Dendritic cell treated with granulocyte-macrophage colony-stimulating factor and Interleukin-4, amounts not matched to agents 40 ng/mL and 50 ng/mL, for 4 days (primary cell): ENCODE measurements at regions not wholly inside any gene's neighbourhood (a gene's known extent, or its start where the extent isn't known, plus 50 kb on each side); places are given as distances from the start of the nearest gene placed in this dataset.
"Not testable (repeated sequence)": the region's sequence is repeated elsewhere in the genome, so short reads cannot be mapped to it uniquely, and the experiment has no call there.

ENCODE experiments used
- H3K27ac Mint-ChIP-seq: one replicate; pipeline ENCODE4 v1.8.0; 2022; ENCODE audit warnings: mild to moderate bottlenecking, mixed read lengths
- H3K27me3 Mint-ChIP-seq: one replicate; pipeline ENCODE4 v1.8.0; 2022; ENCODE audit warnings: mild to moderate bottlenecking, mixed read lengths
- H3K36me3 Mint-ChIP-seq: one replicate; pipeline ENCODE4 v1.8.0; 2022; ENCODE audit warnings: low read depth, mixed read lengths
- H3K4me1 Mint-ChIP-seq: one replicate; pipeline ENCODE4 v1.8.0; 2022; ENCODE audit warnings: low read depth, mixed read lengths
- H3K4me3 Mint-ChIP-seq: one replicate; pipeline ENCODE4 v1.8.0; 2022; ENCODE audit warnings: mild to moderate bottlenecking, moderate library complexity, mixed read lengths
- H3K9me3 Mint-ChIP-seq: one replicate; pipeline ENCODE4 v1.8.0; 2022; ENCODE audit warnings: mixed read lengths
- intact Hi-C: fragments of 100-400 bp; cut with micrococcal nuclease; formaldehyde crosslinking; loops from one replicate; pipeline ENCODE4 v1.15.0; 2022

DNA sequence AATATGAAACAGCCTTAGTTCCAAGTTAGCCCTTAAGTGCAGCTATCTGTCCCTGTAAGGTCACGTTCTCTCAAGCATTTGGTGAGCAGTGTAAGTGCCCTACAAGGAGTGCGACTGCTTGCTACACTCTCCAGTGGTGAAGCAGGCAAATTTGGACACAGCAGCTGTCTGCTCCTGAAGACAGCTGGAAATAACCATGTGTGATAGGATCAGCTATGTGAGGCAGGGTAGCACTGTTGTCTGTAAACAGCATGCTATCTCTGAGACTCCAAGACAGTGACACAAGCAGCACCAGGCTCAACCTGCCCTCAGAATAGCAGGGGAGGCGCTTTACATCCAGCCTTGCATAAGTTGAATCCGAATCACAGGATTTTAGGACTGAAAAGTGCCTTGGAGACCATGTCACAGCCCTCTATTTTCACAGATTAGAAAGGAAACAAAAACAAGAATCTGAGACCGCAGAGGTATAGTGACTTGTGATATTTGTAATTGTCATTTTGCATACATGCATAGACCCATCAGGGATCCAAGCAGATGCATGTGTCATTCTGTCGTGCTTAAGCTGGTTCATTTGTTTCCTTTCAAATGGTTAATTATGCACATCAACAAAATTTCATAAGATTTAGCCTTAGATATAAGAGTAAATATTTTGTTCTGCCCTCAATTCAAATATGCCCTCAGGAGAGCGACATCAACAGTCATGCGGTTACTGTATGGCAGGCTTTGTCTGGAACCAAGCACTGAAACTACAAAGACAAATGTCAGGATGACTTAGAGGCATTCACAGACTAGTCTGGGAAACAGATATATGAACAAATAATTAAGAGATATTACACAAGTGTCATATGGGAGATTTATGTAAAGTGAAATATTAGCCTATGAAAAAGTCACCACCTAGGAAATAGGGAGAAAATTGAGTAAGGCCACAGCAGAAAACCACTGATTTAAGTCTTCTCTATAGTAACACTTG, 134.9 kb upstream of the NRIP1 start:
- Mint-ChIP-seq H3K9me3 (no peaks in the 10 kb centered on the region), H3K36me3 (no peaks in the 10 kb centered on the region), H3K4me3 (no peak overlapping the region), H3K4me1 (peaks cover 10% of the 10 kb centered on the region), H3K27me3 (peaks cover 14% of the 10 kb centered on the region), H3K27ac (no peak overlapping the region)
- intact Hi-C loops: no loop called here

- Mint-ChIP-seq H3K36me3 (no peaks in the 10 kb centered on the region), H3K27ac (no peak overlapping the region), H3K9me3 (no peaks in the 10 kb centered on the region), H3K27me3 (peaks cover 41% of the 10 kb centered on the region), H3K4me1 (peaks cover 46% of the 10 kb centered on the region), H3K4me3 (no peak overlapping the region)
- intact Hi-C loops: no loop called here
Measured at GRCh38 chr21:15203740-15204139, 138.9 kb upstream of the NRIP1 start.

DNA sequence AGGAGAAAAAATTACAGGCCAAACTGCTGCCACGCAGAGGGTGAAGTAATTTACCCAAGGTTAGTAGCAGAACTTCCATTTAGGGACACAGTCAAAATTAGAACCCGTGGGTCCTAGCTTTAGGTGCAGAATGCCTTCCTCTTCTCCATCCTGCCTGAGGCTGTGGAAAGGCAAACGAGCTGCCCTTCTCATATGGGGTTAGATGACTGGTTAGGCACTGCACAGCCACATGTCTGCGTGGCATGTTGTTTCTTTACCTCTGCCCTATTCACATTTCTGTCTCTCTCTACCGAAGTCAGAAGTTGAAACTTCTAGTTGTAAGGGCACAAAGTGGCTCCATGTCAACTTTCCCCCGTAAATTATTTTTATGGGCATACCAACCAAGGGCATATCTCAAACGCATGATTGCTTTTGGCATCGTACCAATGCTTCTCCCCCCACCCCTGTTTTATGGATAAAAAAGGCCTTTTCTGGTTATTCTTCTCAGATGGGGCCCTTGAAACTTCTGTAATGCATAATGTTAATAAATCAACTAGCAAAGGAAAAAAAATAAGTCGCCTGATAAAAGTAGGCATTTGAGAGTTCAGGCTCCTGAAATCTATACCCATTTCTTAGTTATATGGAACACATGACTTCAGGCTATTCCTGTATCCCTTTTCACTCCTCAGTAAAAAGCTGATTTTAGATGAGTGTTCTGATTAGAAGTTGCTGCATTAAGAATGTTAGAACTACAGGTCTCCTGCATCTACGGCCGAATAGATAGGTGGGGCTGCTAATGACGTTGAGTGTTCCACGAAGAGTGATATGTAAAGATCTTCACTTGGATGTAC, 139.6 kb upstream of the NRIP1 start:
- Mint-ChIP-seq H3K36me3 (no peaks in the 10 kb centered on the region), H3K4me1 (peaks cover 52% of the 10 kb centered on the region), H3K4me3 (no peak overlapping the region), H3K27me3 (peaks cover 47% of the 10 kb centered on the region), H3K9me3 (no peaks in the 10 kb centered on the region), H3K27ac (no peak overlapping the region)
- intact Hi-C loops: no loop called here

DNA sequence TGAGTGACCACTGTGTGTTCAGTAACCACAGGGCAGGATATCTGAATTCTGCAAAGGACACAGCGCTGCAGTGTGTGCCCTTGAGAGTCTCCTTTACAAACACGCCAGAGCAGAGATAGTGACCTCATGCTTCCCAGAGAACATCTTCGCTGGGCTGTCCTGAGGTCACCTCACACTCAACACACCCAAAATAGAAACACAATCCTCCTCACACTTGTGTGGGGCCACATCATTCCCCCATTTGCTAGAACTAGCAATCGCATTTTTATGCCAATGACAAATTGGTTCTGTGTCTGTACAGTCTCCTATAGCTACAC, 140.1 kb upstream of the NRIP1 start:
- H3K27ac Mint-ChIP-seq: no peak overlapping the region
- peaks cover 49% of the 10 kb centered on the region for H3K27me3 Mint-ChIP-seq
- no peak overlapping the region for H3K4me3 Mint-ChIP-seq
- no peaks in the 10 kb centered on the region for H3K36me3 Mint-ChIP-seq
- intact Hi-C loops: no loop called here
- H3K4me1 Mint-ChIP-seq: peaks cover 58% of the 10 kb centered on the region
- H3K9me3 Mint-ChIP-seq: no peaks in the 10 kb centered on the region

DNA sequence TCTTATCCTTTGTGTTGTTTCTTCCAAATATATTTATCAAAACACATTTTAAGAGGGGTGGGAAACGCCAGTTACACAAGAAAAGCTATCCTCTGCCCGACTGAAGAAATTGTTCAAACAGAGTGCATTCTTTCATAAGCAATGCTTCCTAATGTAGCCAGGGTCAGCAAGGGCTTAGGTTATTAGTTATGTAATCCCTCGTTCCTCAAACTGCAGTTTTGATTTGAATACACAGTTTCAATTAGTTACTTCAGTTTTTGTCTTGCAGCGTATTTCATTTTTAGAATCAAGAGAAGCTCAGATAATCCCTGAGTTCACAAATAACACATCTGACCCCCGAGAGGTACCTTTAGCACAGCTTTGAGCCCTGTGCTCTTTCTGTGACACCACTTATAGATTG, 141.7 kb upstream of the NRIP1 start:
- Mint-ChIP-seq H3K9me3 (no peaks in the 10 kb centered on the region), H3K36me3 (no peaks in the 10 kb centered on the region), H3K27ac (no peak overlapping the region), H3K4me3 (no peak overlapping the region), H3K27me3 (peaks cover 58% of the 10 kb centered on the region), H3K4me1 (peaks cover 74% of the 10 kb centered on the region)
- intact Hi-C loops: no loop called here

GRCh38 chr21:15207231-15207630, 142.4 kb upstream of the NRIP1 start:
- Mint-ChIP-seq H3K4me3 (no peak overlapping the region), H3K27ac (no peak overlapping the region), H3K9me3 (no peaks in the 10 kb centered on the region), H3K27me3 (peaks cover 58% of the 10 kb centered on the region), H3K36me3 (no peaks in the 10 kb centered on the region), H3K4me1 (peaks cover 78% of the 10 kb centered on the region)
- intact Hi-C loops: no loop called here

DNA sequence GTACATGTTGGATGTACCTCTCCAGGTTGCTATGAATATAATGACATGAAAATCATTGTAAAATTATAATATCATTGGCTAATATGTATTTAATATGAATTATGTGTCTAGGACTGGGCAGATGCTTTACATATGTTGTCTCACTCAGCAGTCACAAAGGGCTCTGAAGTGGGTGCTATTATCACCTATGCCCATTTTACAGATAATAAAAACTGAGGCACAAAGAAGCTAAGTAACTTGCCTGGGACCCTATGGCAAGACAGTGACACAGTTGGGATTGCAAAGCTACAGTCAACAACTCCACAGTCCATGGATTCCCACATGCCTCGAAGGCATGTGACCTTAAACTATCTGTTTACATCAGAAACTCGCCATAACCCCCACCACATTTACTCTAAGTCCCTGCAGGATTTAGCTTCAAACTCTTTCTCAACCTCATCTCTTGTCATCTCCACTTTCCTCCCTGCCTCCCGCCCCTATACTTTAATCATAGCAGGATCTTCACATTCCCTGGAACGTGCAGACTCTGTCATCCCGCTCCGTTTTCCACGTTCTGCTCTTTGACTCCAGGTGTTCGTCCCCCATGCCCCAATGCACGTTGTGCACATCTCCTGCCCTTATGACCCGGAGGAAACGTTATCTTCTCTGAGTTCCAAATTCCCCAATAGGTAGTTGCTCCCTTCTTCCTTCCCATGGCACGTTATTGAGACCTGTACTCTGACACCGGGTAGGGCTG, 143.0 kb upstream of the NRIP1 start:
- Mint-ChIP-seq H3K4me1 (peaks cover 80% of the 10 kb centered on the region), H3K27me3 (peaks cover 58% of the 10 kb centered on the region), H3K9me3 (no peaks in the 10 kb centered on the region), H3K4me3 (no peak overlapping the region), H3K36me3 (no peaks in the 10 kb centered on the region), H3K27ac (no peak overlapping the region)
- intact Hi-C loops: no loop called here

DNA sequence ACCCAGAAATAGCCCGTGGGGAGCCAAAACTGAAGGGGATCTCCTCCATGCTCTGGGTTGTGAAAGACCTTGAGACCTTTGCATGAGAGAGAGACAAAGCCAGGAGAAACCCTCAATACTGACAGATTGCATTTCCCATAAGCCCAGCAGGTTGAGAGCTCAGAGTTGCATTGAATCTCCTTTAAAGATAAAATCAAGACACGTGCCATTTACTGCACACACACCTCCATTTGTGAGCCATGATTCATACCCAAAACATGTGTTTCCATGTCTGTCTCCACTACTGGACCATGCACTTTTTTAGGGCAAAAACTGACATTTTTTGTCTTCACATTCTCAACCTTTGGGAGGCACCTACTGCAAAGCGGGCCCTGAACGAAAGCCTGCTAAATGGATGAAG, 144.0 kb upstream of the NRIP1 start:
- Mint-ChIP-seq H3K27ac (no peak overlapping the region), H3K4me1 (peaks cover 87% of the 10 kb centered on the region), H3K4me3 (no peak overlapping the region), H3K36me3 (no peaks in the 10 kb centered on the region), H3K27me3 (peaks cover 63% of the 10 kb centered on the region), H3K9me3 (no peaks in the 10 kb centered on the region)
- intact Hi-C loops: no loop called here

DNA sequence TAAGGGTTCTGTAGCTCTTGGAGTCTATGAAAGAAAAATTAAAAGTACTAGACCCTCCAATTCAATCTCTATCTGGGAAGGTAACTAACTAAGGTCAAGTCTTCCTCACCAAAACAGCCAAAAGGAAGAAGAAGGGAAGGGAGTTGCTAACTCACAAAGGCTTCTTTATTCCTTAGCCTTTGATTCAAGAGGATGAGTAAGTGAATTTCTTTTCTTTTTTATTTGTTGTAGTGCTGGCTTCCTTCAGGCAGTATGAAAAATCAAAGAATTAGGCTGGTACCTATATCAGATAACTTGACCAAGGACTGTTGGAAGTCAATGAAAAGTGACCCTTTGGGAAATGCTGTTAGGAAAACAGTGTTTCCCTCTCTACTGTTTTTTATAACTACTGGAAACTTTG, 144.4 kb upstream of the NRIP1 start:
- no peak overlapping the region for H3K27ac Mint-ChIP-seq
- peaks cover 83% of the 10 kb centered on the region for H3K4me1 Mint-ChIP-seq
- H3K36me3 Mint-ChIP-seq: no peaks in the 10 kb centered on the region
- no peaks in the 10 kb centered on the region for H3K9me3 Mint-ChIP-seq
- intact Hi-C loops: no loop called here
- peaks cover 58% of the 10 kb centered on the region for H3K27me3 Mint-ChIP-seq
- H3K4me3 Mint-ChIP-seq: no peak overlapping the region

GRCh38 chr21:15210235-15210678, 145.5 kb upstream of the NRIP1 start:
- Mint-ChIP-seq H3K27ac (no peak overlapping the region), H3K4me3 (no peak overlapping the region), H3K9me3 (no peaks in the 10 kb centered on the region), H3K27me3 (peaks cover 48% of the 10 kb centered on the region), H3K36me3 (no peaks in the 10 kb centered on the region), H3K4me1 (peaks cover 73% of the 10 kb centered on the region)
- intact Hi-C loops: loop anchor here (5.0 kb wide), 2 partner anchors 227 to 343 kb away; no protein-coding TSS in a partner anchor

GRCh38 chr21:15211491-15212133, 146.8 kb upstream of the NRIP1 start:
- no peaks in the 10 kb centered on the region for H3K9me3 Mint-ChIP-seq
- no peaks in the 10 kb centered on the region for H3K36me3 Mint-ChIP-seq
- H3K4me1 Mint-ChIP-seq: peaks cover 61% of the 10 kb centered on the region
- intact Hi-C loops: loop anchor here (5.0 kb wide), 2 partner anchors 226 to 344 kb away; no protein-coding TSS in a partner anchor
- no peak overlapping the region for H3K27ac Mint-ChIP-seq
- no peak overlapping the region for H3K4me3 Mint-ChIP-seq
- peaks cover 39% of the 10 kb centered on the region for H3K27me3 Mint-ChIP-seq

DNA sequence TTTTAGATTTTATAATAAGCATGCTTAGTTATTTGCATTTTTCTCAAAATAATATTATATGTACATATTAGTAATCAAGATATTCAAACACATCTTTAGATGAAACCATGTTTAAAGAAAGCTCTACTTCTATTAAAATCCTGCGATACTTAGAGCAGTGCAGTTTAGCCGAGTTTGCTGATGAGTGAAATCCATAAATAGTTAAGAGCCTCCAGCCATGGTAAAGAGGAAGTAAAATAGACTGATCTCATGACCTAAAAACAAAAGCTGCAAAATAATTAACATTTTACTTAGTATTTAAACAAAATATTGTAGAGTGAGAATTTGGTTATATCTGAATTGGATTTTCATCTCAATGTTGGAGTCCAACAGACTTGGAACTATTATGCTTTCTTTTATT, 147.4 kb upstream of the NRIP1 start:
- intact Hi-C loops: loop anchor here (5.0 kb wide), 2 partner anchors 225 to 345 kb away; no protein-coding TSS in a partner anchor
- H3K4me1 Mint-ChIP-seq: peaks cover 55% of the 10 kb centered on the region
- no peak overlapping the region for H3K27ac Mint-ChIP-seq
- H3K27me3 Mint-ChIP-seq: peaks cover 38% of the 10 kb centered on the region
- H3K9me3 Mint-ChIP-seq: no peaks in the 10 kb centered on the region
- H3K36me3 Mint-ChIP-seq: no peaks in the 10 kb centered on the region
- no peak overlapping the region for H3K4me3 Mint-ChIP-seq

DNA sequence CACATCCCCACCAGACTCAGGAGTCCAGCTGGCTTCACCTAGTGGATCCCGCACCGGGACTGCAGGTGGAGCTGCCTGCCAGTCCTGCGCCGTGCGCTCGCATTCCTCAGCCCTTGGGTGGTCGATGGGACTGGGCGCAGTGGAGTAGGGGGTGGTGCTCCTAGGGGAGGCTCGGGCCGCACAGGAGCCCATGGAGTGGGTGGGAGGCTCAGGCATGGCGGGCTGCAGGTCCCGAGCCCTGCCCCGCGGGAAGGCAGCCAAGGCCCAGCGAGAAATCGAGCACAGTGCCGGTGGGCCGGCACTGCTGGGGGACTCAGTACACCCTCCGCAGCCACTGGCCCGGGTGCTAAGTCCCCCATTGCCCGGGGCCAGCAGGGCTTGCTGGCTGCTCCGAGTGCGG, 153.7 kb upstream of the NRIP1 start:
- H3K27ac Mint-ChIP-seq, H3K36me3 Mint-ChIP-seq, intact Hi-C loops, H3K4me3 Mint-ChIP-seq, H3K9me3 Mint-ChIP-seq: not testable (repeated sequence)
- Mint-ChIP-seq H3K4me1 (peaks cover 36% of the 10 kb centered on the region), H3K27me3 (peaks cover 22% of the 10 kb centered on the region)
